ENCODE measurements at regions not wholly inside any gene's neighbourhood (a gene's known extent, or its start where the extent isn't known, plus 50 kb on each side); places are given as distances from the start of the nearest gene placed in this dataset.
"Not testable (repeated sequence)": the region's sequence is repeated elsewhere in the genome, so short reads cannot be mapped to it uniquely, and the experiment has no call there.

DNA sequence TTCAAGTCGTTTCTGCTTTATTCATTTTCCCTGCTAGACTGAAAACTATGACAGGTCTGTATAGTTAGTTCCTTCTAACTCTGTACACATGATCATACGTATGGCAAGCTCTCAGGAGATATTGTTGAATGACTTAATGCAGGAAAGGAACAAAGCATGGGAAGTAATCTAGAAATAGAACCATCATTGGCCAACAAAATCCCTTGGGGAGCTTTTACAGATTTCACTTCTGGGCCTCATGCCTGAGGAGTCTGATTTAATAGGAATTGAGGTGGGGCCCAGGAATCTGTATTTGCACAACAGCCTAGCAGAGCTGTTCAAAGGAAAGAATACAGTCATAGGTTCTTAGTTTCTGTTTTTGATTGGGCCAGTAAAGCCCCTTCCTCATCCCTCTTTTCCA lies 229.2 kb downstream of the MAP2K6 start:
- Mint-ChIP-seq H3K4me3 (no peak overlapping the region), H3K9me3 (peaks cover 6% of the 10 kb centered on the region), H3K27ac (no peak overlapping the region), H3K4me1 (no peaks in the 10 kb centered on the region), H3K36me3 (ENCODE audit: low read depth) (no peaks in the 10 kb centered on the region), H3K27me3 (no peaks in the 10 kb centered on the region)
- ATAC-seq (replicated peaks) = no peak

DNA sequence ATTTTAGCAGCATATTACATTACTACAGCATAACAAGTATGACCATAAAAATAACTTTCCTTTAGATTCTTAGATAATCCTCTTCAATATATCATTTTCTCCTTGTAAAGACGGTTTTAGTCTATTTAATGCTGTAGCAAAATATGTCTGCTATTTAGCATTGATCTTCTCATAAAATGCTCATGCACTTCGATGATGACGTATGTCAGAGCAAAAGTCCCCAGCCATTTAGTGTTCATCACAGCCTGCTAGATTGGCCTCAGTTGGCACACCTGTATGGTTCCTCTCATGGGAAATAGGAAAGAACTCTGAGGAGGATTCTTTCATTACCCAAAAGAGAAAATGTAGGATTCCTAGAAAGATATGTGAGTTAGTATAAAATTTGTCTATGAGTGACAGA lies 232.2 kb downstream of the MAP2K6 start:
- H3K4me1 Mint-ChIP-seq = no peaks in the 10 kb centered on the region
- no peak for ATAC-seq (replicated peaks)
- no peaks in the 10 kb centered on the region for H3K36me3 Mint-ChIP-seq (ENCODE audit: low read depth)
- peaks cover 3% of the 10 kb centered on the region for H3K27me3 Mint-ChIP-seq
- H3K9me3 Mint-ChIP-seq = peaks cover 7% of the 10 kb centered on the region
- no peak overlapping the region for H3K4me3 Mint-ChIP-seq
- no peak overlapping the region for H3K27ac Mint-ChIP-seq

DNA sequence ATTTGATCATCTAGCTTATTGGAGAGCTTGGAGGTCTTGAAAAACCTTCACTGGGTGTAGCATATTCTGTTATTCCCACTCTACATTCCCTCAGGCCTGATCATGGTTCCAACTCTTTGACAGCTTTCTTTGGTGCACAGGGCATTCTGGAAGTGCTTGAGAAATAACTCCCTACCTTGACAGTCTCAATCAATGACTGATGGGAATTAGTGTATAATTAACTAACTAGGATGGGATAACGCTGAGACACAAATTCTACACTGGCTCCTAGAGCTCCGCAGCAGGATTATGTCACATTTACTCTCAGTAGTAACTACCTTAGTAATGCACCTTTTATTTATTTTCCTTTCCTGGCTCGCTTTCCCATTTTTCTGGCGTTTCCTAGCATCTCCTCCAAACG lies 236.4 kb downstream of the MAP2K6 start:
- no peak for ATAC-seq (replicated peaks)
- no peaks in the 10 kb centered on the region for H3K4me1 Mint-ChIP-seq
- no peaks in the 10 kb centered on the region for H3K36me3 Mint-ChIP-seq (ENCODE audit: low read depth)
- H3K27me3 Mint-ChIP-seq = peaks cover 22% of the 10 kb centered on the region
- no peak overlapping the region for H3K27ac Mint-ChIP-seq
- no peak overlapping the region for H3K4me3 Mint-ChIP-seq
- H3K9me3 Mint-ChIP-seq = peaks cover 12% of the 10 kb centered on the region

DNA sequence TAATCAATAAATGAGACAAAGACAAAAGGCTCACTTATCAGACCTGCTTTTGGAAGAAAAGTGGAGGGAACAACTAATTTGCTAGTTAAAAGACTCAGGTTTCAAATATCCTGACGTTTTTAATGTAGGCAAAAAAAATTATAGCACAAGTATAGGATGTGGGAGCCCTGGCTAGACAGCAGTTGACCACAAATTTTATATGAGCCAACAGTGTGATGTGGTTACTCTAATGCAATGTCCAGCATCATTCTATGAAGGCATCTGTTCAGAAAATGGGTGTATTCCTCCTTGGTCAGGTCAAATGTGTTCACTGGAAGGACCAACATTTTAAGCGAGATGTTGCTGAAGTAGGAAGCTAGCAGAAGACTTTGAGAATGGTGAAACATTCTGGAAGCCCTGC lies 237.4 kb downstream of the MAP2K6 start:
- H3K4me1 Mint-ChIP-seq = no peaks in the 10 kb centered on the region
- H3K9me3 Mint-ChIP-seq = peaks cover 12% of the 10 kb centered on the region
- H3K27ac Mint-ChIP-seq = no peak overlapping the region
- H3K36me3 Mint-ChIP-seq (ENCODE audit: low read depth) = no peaks in the 10 kb centered on the region
- H3K4me3 Mint-ChIP-seq = no peak overlapping the region
- ATAC-seq (replicated peaks) = no peak
- H3K27me3 Mint-ChIP-seq = peaks cover 22% of the 10 kb centered on the region

DNA sequence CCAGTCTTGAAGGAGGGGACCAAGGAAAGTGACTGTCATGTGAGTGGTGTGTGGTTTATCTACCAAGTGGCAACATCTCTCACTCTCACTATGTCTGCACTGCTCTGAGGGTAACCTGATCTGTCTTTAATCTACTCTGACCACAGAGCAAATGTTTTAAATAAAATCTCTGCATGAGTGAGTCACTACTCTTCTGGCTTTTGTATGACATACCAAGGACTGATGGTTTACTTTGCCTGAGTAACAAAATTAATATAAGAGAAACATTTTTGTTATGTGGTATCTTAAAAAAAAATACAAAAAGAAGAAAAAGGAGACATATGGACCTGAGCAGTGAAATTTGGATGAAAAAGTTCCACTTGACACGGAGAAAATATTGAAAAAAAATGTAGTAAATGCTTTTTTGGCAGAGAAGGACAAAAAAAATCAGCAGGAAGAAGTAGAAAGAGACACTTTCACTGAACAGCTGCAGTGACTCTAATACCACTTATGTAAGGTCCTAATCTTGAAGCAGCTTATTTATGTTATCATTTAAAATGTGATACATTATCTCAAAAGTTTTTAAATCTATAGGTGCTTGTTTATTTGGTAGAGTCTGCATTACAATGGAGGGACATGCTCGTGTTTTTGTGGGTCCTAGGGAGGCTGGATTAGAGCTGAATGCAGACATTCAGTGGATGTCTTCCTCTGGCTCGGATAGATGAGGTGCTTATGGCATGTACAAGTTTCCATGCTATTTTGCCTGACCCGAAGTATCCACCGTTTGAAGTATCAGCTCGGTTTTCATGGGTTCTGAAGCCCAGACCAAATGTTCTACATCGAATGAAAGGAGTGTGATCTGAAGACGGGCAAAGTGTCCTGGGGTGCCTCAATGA lies 240.7 kb downstream of the MAP2K6 start:
- H3K36me3 Mint-ChIP-seq (ENCODE audit: low read depth) = no peaks in the 10 kb centered on the region
- H3K9me3 Mint-ChIP-seq = peaks cover 10% of the 10 kb centered on the region
- H3K27ac Mint-ChIP-seq = no peak overlapping the region
- H3K4me3 Mint-ChIP-seq = no peak overlapping the region
- H3K4me1 Mint-ChIP-seq = no peaks in the 10 kb centered on the region
- ATAC-seq (replicated peaks) = no peak
- peaks cover 22% of the 10 kb centered on the region for H3K27me3 Mint-ChIP-seq

- ATAC-seq (replicated peaks) = no peak
- Mint-ChIP-seq H3K4me3 (no peak overlapping the region), H3K36me3 (ENCODE audit: low read depth) (no peaks in the 10 kb centered on the region), H3K27ac (no peak overlapping the region), H3K9me3 (peaks cover 10% of the 10 kb centered on the region), H3K4me1 (no peaks in the 10 kb centered on the region), H3K27me3 (peaks cover 23% of the 10 kb centered on the region)
Measured at GRCh38 chr17:69655902-69656301, 241.4 kb downstream of the MAP2K6 start.

DNA sequence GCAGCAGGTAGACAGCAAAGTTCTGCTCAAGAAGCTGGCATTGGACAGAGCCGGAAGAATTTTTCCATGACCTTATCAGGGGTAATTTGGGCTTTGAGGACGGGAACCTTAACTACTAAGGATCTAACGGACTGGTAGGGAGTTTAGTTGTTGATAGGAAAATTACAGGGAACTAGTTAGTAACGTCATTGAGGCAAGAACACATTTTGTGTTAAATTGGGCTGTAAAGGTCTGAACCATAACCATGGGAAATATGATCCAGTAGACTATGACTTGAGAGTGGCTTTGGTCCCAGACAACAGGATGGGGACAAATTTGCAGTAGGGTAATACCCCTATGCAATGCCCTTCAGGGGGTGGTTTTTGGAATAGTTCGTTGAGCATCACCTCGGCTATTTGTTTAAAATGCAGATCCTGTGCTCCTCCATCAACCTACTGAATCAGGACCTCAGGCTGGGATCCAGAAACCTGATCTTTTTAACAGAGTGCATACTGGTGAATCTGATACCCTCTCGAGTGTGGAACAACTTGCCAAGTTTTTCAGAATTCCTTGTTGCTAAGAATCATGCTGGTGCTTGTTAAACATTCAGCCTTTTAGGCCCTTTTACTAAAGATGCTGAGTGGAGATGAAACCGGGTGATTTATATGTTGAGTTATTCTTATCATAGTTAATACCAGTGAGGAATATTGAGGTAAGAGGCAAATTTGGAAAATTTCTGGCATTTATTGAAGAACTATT lies 255.1 kb downstream of the MAP2K6 start:
- no peak overlapping the region for H3K27ac Mint-ChIP-seq
- no peak for ATAC-seq (replicated peaks)
- no peaks in the 10 kb centered on the region for H3K36me3 Mint-ChIP-seq (ENCODE audit: low read depth)
- no peaks in the 10 kb centered on the region for H3K9me3 Mint-ChIP-seq
- H3K4me3 Mint-ChIP-seq = no peak overlapping the region
- no peaks in the 10 kb centered on the region for H3K27me3 Mint-ChIP-seq
- no peaks in the 10 kb centered on the region for H3K4me1 Mint-ChIP-seq

GRCh38 chr17:69672924-69673323 lies 258.4 kb downstream of the MAP2K6 start:
- H3K9me3 Mint-ChIP-seq = no peaks in the 10 kb centered on the region
- no peak overlapping the region for H3K27ac Mint-ChIP-seq
- no peaks in the 10 kb centered on the region for H3K27me3 Mint-ChIP-seq
- ATAC-seq (replicated peaks) = no peak
- no peaks in the 10 kb centered on the region for H3K4me1 Mint-ChIP-seq
- no peaks in the 10 kb centered on the region for H3K36me3 Mint-ChIP-seq (ENCODE audit: low read depth)
- no peak overlapping the region for H3K4me3 Mint-ChIP-seq

GRCh38 chr17:69677130-69677529 lies 262.6 kb downstream of the MAP2K6 start:
- Mint-ChIP-seq H3K36me3 (ENCODE audit: low read depth) (no peaks in the 10 kb centered on the region), H3K9me3 (no peaks in the 10 kb centered on the region), H3K4me3 (no peak overlapping the region), H3K4me1 (no peaks in the 10 kb centered on the region), H3K27me3 (no peaks in the 10 kb centered on the region), H3K27ac (no peak overlapping the region)
- no peak for ATAC-seq (replicated peaks)

- Mint-ChIP-seq H3K27me3 (no peaks in the 10 kb centered on the region), H3K4me1 (no peaks in the 10 kb centered on the region), H3K27ac (no peak overlapping the region), H3K36me3 (ENCODE audit: low read depth) (no peaks in the 10 kb centered on the region), H3K4me3 (no peak overlapping the region), H3K9me3 (no peaks in the 10 kb centered on the region)
- no peak for ATAC-seq (replicated peaks)
Measured at GRCh38 chr17:69678206-69678605, 263.7 kb downstream of the MAP2K6 start.

GRCh38 chr17:69679829-69680228 lies 265.3 kb downstream of the MAP2K6 start:
- no peaks in the 10 kb centered on the region for H3K4me1 Mint-ChIP-seq
- H3K9me3 Mint-ChIP-seq = no peaks in the 10 kb centered on the region
- no peaks in the 10 kb centered on the region for H3K27me3 Mint-ChIP-seq
- H3K4me3 Mint-ChIP-seq = no peak overlapping the region
- no peaks in the 10 kb centered on the region for H3K36me3 Mint-ChIP-seq (ENCODE audit: low read depth)
- ATAC-seq (replicated peaks) = no peak
- H3K27ac Mint-ChIP-seq = no peak overlapping the region

DNA sequence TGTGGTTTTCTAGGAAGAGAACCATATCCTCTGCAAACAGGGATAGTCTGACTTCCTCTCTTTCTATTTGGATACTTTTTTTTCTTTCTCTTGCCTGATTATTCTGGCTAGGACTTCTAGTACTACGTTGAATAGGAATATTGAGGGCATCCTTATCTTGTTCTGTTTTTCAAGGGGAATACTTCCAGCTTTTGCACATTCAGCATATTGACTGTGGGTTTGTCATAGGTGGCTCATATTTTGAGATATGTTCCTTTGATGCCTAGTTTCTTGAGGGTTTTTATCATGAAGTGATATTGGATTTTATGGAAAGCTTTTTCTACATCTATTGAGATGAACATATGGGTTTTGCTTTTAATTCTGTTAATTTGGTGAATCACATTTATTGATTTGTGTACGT lies 269.8 kb downstream of the MAP2K6 start:
- Mint-ChIP-seq H3K4me3 (no peak overlapping the region), H3K36me3 (ENCODE audit: low read depth) (no peaks in the 10 kb centered on the region), H3K4me1 (no peaks in the 10 kb centered on the region), H3K27ac (no peak overlapping the region), H3K9me3 (no peaks in the 10 kb centered on the region), H3K27me3 (peaks cover 24% of the 10 kb centered on the region)
- ATAC-seq (replicated peaks) = no peak

GRCh38 chr17:69685150-69685549 lies 270.7 kb downstream of the MAP2K6 start:
- H3K9me3 Mint-ChIP-seq = not testable (repeated sequence)
- H3K27me3 Mint-ChIP-seq = peaks cover 30% of the 10 kb centered on the region

DNA sequence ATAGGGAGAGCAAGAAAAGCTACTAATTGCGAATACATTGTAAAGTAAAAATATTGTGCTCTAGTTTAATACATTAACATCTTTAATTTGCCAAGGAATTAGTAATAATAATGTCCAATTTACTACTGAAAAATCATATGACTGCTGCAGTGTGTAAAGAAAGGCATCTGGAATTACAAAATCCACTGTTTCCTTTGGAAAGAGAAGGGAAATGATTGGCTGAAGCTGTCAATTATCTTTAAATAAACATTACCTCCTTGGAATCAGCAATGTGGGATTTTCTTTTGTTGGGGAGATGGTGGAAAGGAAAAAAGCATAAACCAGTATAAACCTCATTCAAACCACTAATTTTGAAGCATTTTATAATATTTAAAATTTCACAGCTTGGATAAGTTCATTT lies 276.0 kb downstream of the MAP2K6 start:
- H3K36me3 Mint-ChIP-seq (ENCODE audit: low read depth) = no peaks in the 10 kb centered on the region
- ATAC-seq (replicated peaks) = no peak
- H3K27me3 Mint-ChIP-seq = peaks cover 34% of the 10 kb centered on the region
- H3K4me1 Mint-ChIP-seq = no peaks in the 10 kb centered on the region
- no peak overlapping the region for H3K27ac Mint-ChIP-seq
- H3K9me3 Mint-ChIP-seq = peaks cover 4% of the 10 kb centered on the region
- no peak overlapping the region for H3K4me3 Mint-ChIP-seq

More at GRCh38 chr17:69685150-69685549, 270.7 kb downstream of the MAP2K6 start:
- H3K27ac Mint-ChIP-seq; H3K36me3 Mint-ChIP-seq (ENCODE audit: low read depth); ATAC-seq (replicated peaks); H3K4me1 Mint-ChIP-seq; H3K4me3 Mint-ChIP-seq: not testable (repeated sequence)

DNA sequence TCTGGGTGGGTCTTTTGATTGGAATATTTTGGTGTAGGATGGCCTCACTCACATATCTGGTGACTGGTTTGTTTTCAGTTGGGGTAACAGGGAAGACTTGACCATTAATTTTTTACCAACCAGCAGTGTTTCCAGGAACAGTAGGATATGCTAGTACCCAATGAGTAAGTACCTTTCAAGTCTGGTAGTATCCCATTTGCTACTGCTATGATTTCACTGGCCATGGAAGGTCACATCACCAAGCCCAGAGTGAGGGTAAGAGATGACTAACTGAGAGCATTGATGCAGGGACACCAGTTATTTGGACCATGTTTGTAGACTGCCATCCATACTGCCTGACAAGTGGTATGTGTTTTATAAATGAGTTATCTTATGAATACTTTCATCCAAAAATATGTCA lies 277.7 kb downstream of the MAP2K6 start:
- no peaks in the 10 kb centered on the region for H3K36me3 Mint-ChIP-seq (ENCODE audit: low read depth)
- no peak overlapping the region for H3K4me3 Mint-ChIP-seq
- peaks cover 23% of the 10 kb centered on the region for H3K27me3 Mint-ChIP-seq
- H3K27ac Mint-ChIP-seq = no peak overlapping the region
- peaks cover 4% of the 10 kb centered on the region for H3K9me3 Mint-ChIP-seq
- ATAC-seq (replicated peaks) = no peak
- no peaks in the 10 kb centered on the region for H3K4me1 Mint-ChIP-seq
